Bronchial epithelial cell (primary cell): ENCODE measurements at regions not wholly inside any gene's neighbourhood (a gene's known extent, or its start where the extent isn't known, plus 50 kb on each side); places are given as distances from the start of the nearest gene placed in this dataset.

Source experiments
- DNase-seq: peaks from one replicate; pipeline ENCODE4 v3.0.0-alpha.2; 2010; ENCODE audit warnings: low read depth
- FAIRE-seq: peaks from 2 replicates; lab custom pipeline; 2011; peaks lifted over from hg19 to GRCh38; lab: Jason Lieb, UNC
- H3K27me3 ChIP-seq: 2 replicates; pipeline ENCODE4 v1.5.1; 2011; ENCODE audit warnings: low read length; ENCODE audit not compliant: control insufficient read depth, insufficient read depth
- H3K36me3 ChIP-seq: 2 replicates; pipeline ENCODE4 v1.5.1; 2011; ENCODE audit warnings: low read length; ENCODE audit not compliant: control insufficient read depth, insufficient read depth
- H3K4me3 ChIP-seq: 2 replicates; pipeline ENCODE4 v1.5.1; 2011; ENCODE audit warnings: mild to moderate bottlenecking, low read depth, low read length, control low read depth
- TF ChIP-seq, protein P1 (sequence below): IDR thresholded peaks from 2 replicates; pipeline ENCODE4 v1.5.1; 2011; ENCODE audit warnings: mild to moderate bottlenecking, moderate library complexity, low read length, control low read depth, inconsistent platforms; ENCODE audit not compliant: insufficient read depth, severe bottlenecking

DNA sequence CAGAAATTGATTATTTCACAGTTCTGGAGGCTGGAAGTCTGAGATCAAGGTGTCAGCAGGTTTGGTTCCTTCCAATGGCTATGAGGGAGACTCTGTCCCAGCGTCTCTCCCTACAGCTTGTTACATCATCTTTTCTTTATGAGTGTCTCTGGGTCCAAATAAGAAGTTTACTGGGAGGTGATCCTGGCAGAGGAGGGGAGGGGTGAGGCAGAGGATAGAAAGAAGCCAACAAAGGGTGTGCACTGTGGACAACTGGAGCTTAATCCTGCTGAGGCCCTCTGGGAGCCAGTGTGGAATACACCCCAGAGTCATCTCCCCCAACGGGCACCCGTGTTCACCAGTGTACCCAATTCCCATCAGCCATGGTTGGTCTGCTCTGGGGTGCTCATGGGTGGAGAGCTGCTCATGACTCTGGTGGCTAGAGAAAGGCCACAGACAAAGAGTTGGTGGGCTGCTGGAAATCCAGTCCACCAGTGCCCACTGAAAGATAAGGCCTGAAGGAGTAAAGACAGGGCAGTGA lies 57.5 kb upstream of the CTLA4 start:
- TF ChIP-seq, protein P1, sequence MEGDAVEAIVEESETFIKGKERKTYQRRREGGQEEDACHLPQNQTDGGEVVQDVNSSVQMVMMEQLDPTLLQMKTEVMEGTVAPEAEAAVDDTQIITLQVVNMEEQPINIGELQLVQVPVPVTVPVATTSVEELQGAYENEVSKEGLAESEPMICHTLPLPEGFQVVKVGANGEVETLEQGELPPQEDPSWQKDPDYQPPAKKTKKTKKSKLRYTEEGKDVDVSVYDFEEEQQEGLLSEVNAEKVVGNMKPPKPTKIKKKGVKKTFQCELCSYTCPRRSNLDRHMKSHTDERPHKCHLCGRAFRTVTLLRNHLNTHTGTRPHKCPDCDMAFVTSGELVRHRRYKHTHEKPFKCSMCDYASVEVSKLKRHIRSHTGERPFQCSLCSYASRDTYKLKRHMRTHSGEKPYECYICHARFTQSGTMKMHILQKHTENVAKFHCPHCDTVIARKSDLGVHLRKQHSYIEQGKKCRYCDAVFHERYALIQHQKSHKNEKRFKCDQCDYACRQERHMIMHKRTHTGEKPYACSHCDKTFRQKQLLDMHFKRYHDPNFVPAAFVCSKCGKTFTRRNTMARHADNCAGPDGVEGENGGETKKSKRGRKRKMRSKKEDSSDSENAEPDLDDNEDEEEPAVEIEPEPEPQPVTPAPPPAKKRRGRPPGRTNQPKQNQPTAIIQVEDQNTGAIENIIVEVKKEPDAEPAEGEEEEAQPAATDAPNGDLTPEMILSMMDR, result no peak
- Histone ChIP-seq H3K27me3 (no peaks in the 10 kb centered on the region), H3K36me3 (no peaks in the 10 kb centered on the region), H3K4me3 (no peak overlapping the region)
- DNase-seq (no peak), FAIRE-seq (no peak)

DNA sequence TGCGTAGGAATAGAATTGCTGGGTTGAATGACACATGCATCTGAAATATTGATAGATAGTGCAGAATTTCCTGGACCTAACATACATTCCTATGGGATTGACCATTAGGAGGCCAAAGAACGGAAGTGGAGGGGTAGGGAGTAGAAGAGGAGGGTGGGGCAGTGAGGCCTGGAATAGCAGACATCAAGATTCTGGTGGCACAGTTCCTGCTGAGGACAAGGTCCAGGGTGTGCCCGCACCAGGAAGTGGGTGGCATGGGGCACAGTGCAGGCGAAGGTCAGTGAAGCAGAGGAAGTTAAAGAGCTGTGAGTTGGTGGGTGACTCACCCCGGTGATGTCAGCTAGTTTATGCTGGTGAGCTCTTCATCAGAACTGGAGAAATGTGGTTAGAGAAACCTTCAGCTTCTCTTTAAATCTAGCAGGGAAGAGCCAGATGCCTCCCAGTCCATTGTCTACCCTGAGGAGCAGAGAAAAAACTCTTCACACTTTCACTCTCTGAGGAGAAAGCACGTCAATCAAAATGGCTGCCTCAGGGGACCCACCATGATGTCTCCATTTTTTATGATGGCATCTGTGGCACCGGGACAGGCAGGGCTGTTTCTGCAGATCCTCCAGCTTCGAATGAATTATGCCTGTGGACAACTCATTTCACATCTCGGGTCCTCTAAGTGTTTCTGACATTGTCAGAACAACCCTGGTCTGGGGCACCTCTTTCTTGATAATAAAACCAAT lies 55.9 kb upstream of the CTLA4 start:
- DNase-seq, result peak; percentile 89
- no peak for FAIRE-seq
- TF ChIP-seq, protein P1, result no peak
- Histone ChIP-seq H3K36me3 (no peaks in the 10 kb centered on the region), H3K4me3 (no peak overlapping the region), H3K27me3 (no peaks in the 10 kb centered on the region)

DNA sequence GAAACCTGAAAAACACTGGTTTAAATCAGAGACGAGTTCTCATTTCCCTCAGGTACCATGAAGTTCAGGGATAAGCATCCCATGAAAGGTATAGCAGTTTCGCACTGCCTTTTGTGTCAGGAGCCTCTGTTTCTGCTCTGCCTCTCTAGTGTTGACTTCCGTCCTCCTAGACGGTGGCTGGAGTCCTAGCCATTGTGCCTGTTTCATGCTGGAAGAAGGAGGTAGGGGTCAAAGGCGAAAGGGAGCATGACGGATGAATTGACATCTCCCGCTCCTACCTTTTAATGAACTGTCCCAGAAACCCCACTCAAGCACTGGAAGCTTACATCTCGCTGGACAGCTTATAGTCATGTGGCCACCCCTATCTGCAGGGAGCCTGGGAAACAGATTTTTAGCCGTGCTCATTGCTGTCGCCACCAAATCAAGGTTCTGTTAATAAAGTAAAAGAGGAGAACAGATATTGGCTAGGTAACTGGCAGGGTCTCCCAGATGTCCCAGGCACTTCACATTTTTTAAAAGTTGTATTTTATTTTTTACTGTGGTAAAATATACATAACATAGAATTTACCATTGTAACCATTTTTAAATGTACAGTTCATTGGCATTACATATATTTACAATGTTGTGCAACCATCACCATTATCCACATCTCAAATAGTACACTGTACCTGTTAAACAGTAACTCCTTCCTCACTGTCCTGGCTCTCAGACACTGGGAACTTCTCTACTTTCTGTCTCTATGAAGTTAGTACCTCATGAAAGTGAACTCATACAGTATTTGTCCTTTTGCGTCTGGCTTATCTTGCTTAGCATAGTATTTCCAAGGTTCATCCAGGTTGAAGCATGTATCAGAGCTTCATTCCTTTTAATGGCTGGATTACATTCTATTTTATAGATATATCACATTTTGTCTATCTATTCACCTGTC lies 55.0 kb upstream of the CTLA4 start:
- Histone ChIP-seq H3K4me3 (no peak overlapping the region), H3K27me3 (no peaks in the 10 kb centered on the region), H3K36me3 (no peaks in the 10 kb centered on the region)
- FAIRE-seq (no peak), DNase-seq (no peak)
- TF ChIP-seq, protein P1, result no peak

DNA sequence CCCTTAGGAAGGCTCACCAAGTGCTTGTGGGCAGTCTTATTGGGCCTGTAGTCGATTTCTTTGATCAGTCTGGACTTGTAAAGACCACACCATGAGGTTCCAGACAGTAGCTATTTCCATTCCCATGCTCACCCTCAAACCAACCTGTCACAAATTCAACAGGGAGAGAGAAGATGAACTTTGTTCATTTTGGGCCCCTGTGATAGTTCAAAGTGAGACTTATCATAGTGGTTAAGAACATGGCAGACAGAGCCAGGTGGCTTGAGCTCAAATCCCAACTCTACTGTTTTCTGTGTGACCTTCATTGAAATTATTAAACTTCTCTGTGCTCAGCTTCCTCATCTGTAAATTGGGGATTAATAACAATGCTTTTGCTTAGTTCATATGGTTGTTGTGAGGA lies 53.9 kb upstream of the CTLA4 start:
- H3K4me3 ChIP-seq, result no peak overlapping the region
- FAIRE-seq (no peak), DNase-seq (no peak)
- TF ChIP-seq, protein P1, result no peak
- no peaks in the 10 kb centered on the region for H3K36me3 ChIP-seq
- no peaks in the 10 kb centered on the region for H3K27me3 ChIP-seq

DNA sequence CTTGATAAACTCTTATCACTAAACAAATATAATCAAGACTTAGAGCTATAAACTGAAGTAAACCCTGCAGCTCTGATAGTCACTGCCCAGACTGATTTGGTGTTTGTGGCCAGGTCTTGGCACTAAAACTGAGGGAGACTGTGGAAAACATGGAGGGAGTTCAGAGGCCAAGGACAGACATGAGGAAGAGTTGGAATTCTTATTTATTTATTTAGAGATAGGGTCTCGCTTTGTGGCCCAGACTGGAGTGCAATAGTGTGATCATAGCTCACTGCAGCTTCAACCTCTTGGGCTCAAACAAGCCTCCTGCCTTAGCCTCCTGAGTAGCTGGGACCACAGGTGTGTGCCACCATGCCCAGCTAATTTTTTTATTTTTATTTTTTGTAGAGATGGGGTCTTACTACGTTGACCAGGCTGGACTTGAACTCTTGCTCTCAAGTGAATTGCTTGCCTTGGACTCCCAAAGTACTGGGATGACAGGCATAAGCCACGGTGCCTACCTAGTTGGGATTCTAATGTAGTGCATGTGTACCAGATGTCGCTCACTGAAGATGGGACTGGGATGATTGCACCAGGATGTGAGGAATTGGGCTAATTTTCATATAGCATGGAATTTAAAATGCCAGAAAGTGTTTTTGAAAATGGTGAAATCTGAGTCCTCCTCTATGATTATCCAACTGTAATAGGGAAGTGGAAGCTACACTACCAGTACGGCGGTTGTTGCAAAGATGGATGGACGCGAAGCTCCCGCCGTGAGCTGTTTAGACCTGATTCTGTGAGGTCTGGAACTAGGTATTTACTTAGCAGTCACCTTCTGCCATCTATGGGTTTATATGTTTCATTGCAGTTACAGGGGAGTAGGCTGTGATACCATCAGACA lies 52.7 kb upstream of the CTLA4 start:
- TF ChIP-seq, protein P1, result peak; percentile 67
- peak; percentile 66 for DNase-seq
- H3K4me3 ChIP-seq, result no peak overlapping the region
- no peak for FAIRE-seq
- H3K27me3 ChIP-seq, result no peaks in the 10 kb centered on the region
- no peaks in the 10 kb centered on the region for H3K36me3 ChIP-seq
